ENCODE measurements at regions not wholly inside any gene's neighbourhood (a gene's known extent, or its start where the extent isn't known, plus 50 kb on each side); places are given as distances from the start of the nearest gene placed in this dataset.

DNA sequence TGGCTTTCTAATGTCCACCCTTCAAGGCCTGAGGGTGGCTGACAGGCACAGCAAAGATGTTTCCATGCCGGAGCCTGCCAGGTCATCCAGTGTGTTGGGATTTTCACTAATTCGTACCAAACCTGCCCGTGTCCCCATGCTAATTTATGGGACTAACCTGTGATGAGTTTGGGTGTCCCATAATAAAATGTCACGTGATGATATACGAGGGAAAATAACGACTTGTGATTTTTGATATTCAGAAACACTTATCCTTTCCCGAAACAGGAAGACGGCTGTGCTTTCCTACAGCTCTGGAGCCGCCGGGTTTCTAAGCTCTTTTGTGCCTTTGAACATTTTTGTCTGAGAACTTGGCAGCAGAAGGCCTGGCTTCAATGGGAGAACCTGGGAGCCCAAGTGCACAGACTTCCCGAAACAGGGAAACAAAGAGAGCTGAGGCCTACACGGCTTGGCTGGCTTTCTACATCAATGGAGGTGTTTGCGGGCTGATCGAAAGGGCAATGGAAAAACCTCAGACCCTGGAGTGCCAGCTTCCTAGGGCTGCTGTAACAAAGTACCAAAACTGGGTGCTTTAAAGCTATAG is 171.9 kb upstream of the JARID2 start:
- TF ChIP-seq, protein P1, sequence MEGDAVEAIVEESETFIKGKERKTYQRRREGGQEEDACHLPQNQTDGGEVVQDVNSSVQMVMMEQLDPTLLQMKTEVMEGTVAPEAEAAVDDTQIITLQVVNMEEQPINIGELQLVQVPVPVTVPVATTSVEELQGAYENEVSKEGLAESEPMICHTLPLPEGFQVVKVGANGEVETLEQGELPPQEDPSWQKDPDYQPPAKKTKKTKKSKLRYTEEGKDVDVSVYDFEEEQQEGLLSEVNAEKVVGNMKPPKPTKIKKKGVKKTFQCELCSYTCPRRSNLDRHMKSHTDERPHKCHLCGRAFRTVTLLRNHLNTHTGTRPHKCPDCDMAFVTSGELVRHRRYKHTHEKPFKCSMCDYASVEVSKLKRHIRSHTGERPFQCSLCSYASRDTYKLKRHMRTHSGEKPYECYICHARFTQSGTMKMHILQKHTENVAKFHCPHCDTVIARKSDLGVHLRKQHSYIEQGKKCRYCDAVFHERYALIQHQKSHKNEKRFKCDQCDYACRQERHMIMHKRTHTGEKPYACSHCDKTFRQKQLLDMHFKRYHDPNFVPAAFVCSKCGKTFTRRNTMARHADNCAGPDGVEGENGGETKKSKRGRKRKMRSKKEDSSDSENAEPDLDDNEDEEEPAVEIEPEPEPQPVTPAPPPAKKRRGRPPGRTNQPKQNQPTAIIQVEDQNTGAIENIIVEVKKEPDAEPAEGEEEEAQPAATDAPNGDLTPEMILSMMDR (conservative IDR thresholded peaks at IDR 0.05; ENCODE audit: low read depth in 2 of 2): no peak
- TF ChIP-seq, protein P2, sequence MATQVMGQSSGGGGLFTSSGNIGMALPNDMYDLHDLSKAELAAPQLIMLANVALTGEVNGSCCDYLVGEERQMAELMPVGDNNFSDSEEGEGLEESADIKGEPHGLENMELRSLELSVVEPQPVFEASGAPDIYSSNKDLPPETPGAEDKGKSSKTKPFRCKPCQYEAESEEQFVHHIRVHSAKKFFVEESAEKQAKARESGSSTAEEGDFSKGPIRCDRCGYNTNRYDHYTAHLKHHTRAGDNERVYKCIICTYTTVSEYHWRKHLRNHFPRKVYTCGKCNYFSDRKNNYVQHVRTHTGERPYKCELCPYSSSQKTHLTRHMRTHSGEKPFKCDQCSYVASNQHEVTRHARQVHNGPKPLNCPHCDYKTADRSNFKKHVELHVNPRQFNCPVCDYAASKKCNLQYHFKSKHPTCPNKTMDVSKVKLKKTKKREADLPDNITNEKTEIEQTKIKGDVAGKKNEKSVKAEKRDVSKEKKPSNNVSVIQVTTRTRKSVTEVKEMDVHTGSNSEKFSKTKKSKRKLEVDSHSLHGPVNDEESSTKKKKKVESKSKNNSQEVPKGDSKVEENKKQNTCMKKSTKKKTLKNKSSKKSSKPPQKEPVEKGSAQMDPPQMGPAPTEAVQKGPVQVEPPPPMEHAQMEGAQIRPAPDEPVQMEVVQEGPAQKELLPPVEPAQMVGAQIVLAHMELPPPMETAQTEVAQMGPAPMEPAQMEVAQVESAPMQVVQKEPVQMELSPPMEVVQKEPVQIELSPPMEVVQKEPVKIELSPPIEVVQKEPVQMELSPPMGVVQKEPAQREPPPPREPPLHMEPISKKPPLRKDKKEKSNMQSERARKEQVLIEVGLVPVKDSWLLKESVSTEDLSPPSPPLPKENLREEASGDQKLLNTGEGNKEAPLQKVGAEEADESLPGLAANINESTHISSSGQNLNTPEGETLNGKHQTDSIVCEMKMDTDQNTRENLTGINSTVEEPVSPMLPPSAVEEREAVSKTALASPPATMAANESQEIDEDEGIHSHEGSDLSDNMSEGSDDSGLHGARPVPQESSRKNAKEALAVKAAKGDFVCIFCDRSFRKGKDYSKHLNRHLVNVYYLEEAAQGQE (IDR thresholded peaks at IDR 0.05; ENCODE audit: unreplicated experiment): no peak
- TF ChIP-seq EZH2 (IDR thresholded peaks at IDR 0.05; ENCODE audit: low read depth, unreplicated experiment) (no peak), POLR2AphosphoS5 (IDR thresholded peaks at IDR 0.05; ENCODE audit: low read depth) (no peak), EZH2phosphoT487 (IDR thresholded peaks at IDR 0.05; ENCODE audit: unreplicated experiment) (no peak), ZNF114 (CRISPR knock-in tag; IDR thresholded peaks at IDR 0.05) (no peak), CREB1 (CRISPR knock-in tag; IDR thresholded peaks at IDR 0.05; ENCODE audit: low read depth) (no peak), JUNB (IDR thresholded peaks at IDR 0.05; ENCODE audit: unreplicated experiment) (no peak), NANOG (IDR thresholded peaks at IDR 0.05; ENCODE audit: borderline replicate concordance) (no peak), ZNF331 (CRISPR knock-in tag; IDR thresholded peaks at IDR 0.05; ENCODE audit: low read depth) (no peak)
